HUES64 (cell line): ENCODE measurements at regions not wholly inside any gene's neighbourhood (a gene's known extent, or its start where the extent isn't known, plus 50 kb on each side); places are given as distances from the start of the nearest gene placed in this dataset.

Experiments
- H3K27ac ChIP-seq: 2 replicates; pipeline ENCODE4 v1.7.0; 2013; ENCODE audit warnings: low read depth, low read length, inconsistent platforms
- H3K27me3 ChIP-seq: 2 replicates; pipeline ENCODE4 v1.6.1; 2013; ENCODE audit warnings: mild to moderate bottlenecking, low read length; ENCODE audit not compliant: insufficient read depth
- H3K36me3 ChIP-seq: 2 replicates; pipeline ENCODE4 v1.6.1; 2013; ENCODE audit warnings: mild to moderate bottlenecking, low read length; ENCODE audit not compliant: insufficient read depth
- H3K4me1 ChIP-seq: 2 replicates; pipeline ENCODE4 v1.6.1; 2013; ENCODE audit warnings: mild to moderate bottlenecking, low read length, moderate library complexity; ENCODE audit not compliant: insufficient read depth
- H3K4me3 ChIP-seq: 2 replicates; pipeline ENCODE4 v1.5.1; 2013; ENCODE audit warnings: mild to moderate bottlenecking, low read length, moderate library complexity
- H3K9ac ChIP-seq: 2 replicates; pipeline ENCODE4 v1.6.1; 2013; ENCODE audit warnings: mild to moderate bottlenecking, low read depth, low read length
- H3K9me3 ChIP-seq: 2 replicates; pipeline ENCODE4 v1.6.1; 2013; ENCODE audit warnings: low read depth, low read length; ENCODE audit not compliant: insufficient read depth
- WGBS: fragments of 150-250, 120-280 bp; methylation state at CpG from one replicate; pipeline ENCODE4 v1.1.7; 2013; ENCODE audit warnings: missing lambda C conversion rate; 5-methylcytosine and 5-hydroxymethylcytosine counted together

DNA sequence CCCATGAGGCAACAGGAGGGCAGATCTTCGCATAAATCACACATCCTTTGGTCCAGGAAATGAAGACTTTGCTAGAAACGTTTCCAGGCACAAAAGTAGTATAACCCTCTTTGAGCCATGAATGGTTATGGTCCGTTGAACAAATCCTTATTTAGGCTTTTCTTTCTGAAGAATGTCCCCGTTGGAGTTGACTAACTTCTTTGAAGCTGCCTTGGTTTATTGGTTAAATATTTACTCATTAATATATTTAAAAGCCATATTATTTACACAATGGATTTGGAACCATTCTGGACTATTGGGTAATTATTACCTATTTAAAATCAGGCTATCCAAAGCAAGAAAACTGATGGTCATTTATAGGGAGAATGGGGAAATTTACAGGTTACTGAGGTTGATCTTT is 347.6 kb upstream of the SLC30A5 start:
- Histone ChIP-seq H3K9ac (no peak overlapping the region), H3K36me3 (no peaks in the 10 kb centered on the region), H3K27ac (no peak overlapping the region), H3K4me3 (no peak overlapping the region), H3K27me3 (no peaks in the 10 kb centered on the region), H3K9me3 (no peaks in the 10 kb centered on the region), H3K4me1 (no peaks in the 10 kb centered on the region)
- WGBS = 90% methylated on average over 4 of the region's 4 CpGs

DNA sequence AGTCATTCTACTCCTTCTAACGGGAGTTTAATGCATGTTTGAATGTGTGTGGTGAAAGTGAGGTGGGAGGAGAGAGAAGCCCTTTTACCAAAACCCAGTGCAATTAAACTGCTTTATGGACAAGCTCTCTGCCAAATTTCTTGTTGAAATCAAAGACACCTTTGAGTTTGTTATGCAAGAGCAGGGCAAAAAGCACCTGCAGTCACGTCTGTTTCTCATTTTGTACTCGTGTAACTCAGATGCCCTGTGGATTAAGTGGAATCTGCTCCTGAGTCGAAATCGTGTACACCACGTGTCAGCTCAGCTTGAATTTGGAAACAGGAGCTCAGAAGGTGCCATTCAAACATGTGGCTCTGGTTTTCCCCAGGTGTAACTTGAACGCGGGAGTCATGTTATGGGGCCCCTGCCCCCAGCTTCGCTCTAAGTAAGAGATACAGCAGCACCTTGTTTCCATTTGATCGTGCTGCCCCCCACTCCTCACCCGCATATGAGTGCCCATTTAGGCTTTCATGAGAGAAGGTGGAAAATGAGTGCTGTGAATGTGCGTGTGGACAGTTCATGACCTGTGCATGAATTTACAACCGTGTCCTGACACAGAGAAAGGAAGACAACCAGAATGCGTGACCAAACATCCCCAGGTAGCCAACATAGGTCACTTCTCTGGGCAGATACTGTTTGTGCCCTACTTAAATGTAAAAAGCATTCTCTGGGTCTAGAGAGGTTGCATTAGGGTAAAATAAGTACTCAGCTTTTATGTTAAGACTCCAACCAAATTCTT is 347.0 kb upstream of the SLC30A5 start:
- no peak overlapping the region for H3K4me3 ChIP-seq
- no peaks in the 10 kb centered on the region for H3K27me3 ChIP-seq
- H3K4me1 ChIP-seq = no peaks in the 10 kb centered on the region
- no peaks in the 10 kb centered on the region for H3K36me3 ChIP-seq
- no peak overlapping the region for H3K27ac ChIP-seq
- H3K9ac ChIP-seq = no peak overlapping the region
- WGBS = 94% methylated on average over 14 of the region's 14 CpGs
- H3K9me3 ChIP-seq = no peaks in the 10 kb centered on the region

DNA sequence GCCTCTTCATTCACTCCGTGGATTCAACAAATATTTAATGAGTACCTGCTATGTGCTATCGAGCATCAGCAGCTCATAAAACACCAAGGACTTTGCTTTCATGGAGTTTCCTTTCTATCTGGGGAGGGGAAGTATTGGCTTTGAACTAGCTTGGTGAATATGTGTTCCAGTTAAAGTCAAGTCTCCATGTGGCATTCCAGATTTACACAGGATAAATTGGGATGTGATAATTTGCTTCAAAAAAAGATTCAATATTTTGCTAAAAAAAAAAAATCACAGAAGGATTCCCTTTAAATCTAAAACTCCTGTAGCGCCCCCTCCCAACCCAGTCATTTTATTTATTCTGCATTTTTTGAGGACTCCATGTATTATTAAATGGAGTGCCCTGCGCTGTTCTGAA is 346.3 kb upstream of the SLC30A5 start:
- no peaks in the 10 kb centered on the region for H3K27me3 ChIP-seq
- WGBS = 86% methylated on average over 3 of the region's 4 CpGs
- H3K4me3 ChIP-seq = no peak overlapping the region
- H3K27ac ChIP-seq = no peak overlapping the region
- no peaks in the 10 kb centered on the region for H3K4me1 ChIP-seq
- no peaks in the 10 kb centered on the region for H3K9me3 ChIP-seq
- no peaks in the 10 kb centered on the region for H3K36me3 ChIP-seq
- H3K9ac ChIP-seq = no peak overlapping the region

GRCh38 chr5:68748101-68748500 is 345.7 kb upstream of the SLC30A5 start:
- Histone ChIP-seq H3K4me1 (no peaks in the 10 kb centered on the region), H3K9ac (no peak overlapping the region), H3K36me3 (no peaks in the 10 kb centered on the region), H3K27me3 (no peaks in the 10 kb centered on the region), H3K9me3 (no peaks in the 10 kb centered on the region), H3K4me3 (no peak overlapping the region), H3K27ac (no peak overlapping the region)
- 94% methylated on average over 3 of the region's 3 CpGs for WGBS

DNA sequence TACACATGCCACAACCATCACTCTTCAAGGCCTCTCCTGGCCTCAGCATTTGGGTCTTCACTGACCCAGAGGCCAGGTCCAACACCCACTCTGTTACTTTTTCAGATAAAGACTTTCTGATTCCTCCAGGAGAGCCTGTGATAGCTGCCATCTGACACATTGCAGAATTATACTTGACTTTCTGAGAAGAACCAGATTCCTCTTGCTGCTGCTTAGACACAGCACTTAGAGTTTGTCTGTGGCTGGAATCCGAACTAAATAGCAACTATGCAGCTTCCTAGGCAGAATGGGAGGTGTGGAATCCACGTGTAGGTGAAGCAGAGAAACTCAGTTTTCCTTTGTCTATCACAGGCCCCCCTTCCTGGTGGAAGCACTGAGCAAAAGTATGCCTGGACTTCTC is 344.7 kb upstream of the SLC30A5 start:
- 90% methylated on average over 2 of the region's 2 CpGs for WGBS
- H3K9ac ChIP-seq = no peak overlapping the region
- no peaks in the 10 kb centered on the region for H3K36me3 ChIP-seq
- no peak overlapping the region for H3K27ac ChIP-seq
- H3K9me3 ChIP-seq = no peaks in the 10 kb centered on the region
- no peak overlapping the region for H3K4me3 ChIP-seq
- no peaks in the 10 kb centered on the region for H3K4me1 ChIP-seq
- no peaks in the 10 kb centered on the region for H3K27me3 ChIP-seq

DNA sequence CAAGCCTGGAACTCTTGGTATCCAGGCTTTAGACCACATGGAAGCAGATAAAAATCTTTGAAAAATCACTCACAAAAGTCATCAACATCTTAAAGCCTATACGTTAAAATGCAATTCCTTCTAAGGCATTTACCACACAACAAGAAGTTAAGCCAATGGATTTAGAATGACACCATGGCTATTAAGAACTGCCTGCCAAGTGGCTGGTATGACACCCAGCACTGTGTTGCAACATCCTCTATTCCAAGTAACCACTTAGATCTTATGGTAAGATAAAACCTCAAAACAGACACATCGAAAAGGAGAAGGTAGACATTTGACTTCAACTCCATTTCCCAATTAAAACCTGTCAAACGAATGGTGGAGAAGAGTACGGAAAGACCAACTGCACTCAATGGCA is 344.2 kb upstream of the SLC30A5 start:
- H3K9me3 ChIP-seq = no peaks in the 10 kb centered on the region
- H3K4me3 ChIP-seq = no peak overlapping the region
- no peaks in the 10 kb centered on the region for H3K36me3 ChIP-seq
- no peak overlapping the region for H3K9ac ChIP-seq
- no peak overlapping the region for H3K27ac ChIP-seq
- no peaks in the 10 kb centered on the region for H3K4me1 ChIP-seq
- 96% methylated on average over 4 of the region's 4 CpGs for WGBS
- H3K27me3 ChIP-seq = no peaks in the 10 kb centered on the region

GRCh38 chr5:68751661-68752060 is 342.2 kb upstream of the SLC30A5 start:
- no peak overlapping the region for H3K9ac ChIP-seq
- H3K27me3 ChIP-seq = no peaks in the 10 kb centered on the region
- H3K4me1 ChIP-seq = no peaks in the 10 kb centered on the region
- WGBS = 93% methylated on average over 1 of the region's 3 CpGs
- no peak overlapping the region for H3K27ac ChIP-seq
- H3K4me3 ChIP-seq = no peak overlapping the region
- no peaks in the 10 kb centered on the region for H3K36me3 ChIP-seq
- no peaks in the 10 kb centered on the region for H3K9me3 ChIP-seq

DNA sequence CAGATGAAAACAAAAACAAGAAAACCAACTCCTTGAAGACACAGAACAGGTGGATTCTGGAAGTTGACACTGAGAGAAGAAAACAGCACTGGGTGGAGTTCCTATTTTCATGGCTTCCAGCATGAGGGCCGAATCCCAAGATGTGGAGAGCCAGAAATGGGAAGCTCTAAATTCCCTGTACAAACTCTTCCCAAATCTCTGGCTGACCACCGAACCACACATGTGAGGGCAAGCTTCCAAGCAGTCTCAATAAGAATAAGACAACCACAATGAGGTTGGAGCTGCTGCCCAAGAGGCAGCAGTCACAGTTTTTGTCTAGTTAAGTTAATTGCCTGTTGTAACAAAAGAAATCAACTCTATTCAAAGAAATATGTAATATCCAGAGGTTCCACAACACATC is 339.3 kb upstream of the SLC30A5 start:
- no peak overlapping the region for H3K27ac ChIP-seq
- no peak overlapping the region for H3K9ac ChIP-seq
- 91% methylated on average over 2 of the region's 2 CpGs for WGBS
- H3K36me3 ChIP-seq = no peaks in the 10 kb centered on the region
- H3K9me3 ChIP-seq = no peaks in the 10 kb centered on the region
- no peaks in the 10 kb centered on the region for H3K4me1 ChIP-seq
- H3K27me3 ChIP-seq = no peaks in the 10 kb centered on the region
- H3K4me3 ChIP-seq = no peak overlapping the region

- Histone ChIP-seq H3K4me1 (no peaks in the 10 kb centered on the region), H3K27me3 (no peaks in the 10 kb centered on the region)
Observed at GRCh38 chr5:68755293-68755692, 338.5 kb upstream of the SLC30A5 start.

GRCh38 chr5:68757006-68757405 is 336.8 kb upstream of the SLC30A5 start:
- Histone ChIP-seq H3K4me1 (no peaks in the 10 kb centered on the region), H3K27ac (no peak overlapping the region), H3K36me3 (no peaks in the 10 kb centered on the region), H3K9ac (no peak overlapping the region), H3K4me3 (no peak overlapping the region), H3K27me3 (no peaks in the 10 kb centered on the region), H3K9me3 (no peaks in the 10 kb centered on the region)
- WGBS = 77% methylated on average over 1 of the region's 1 CpG

More at GRCh38 chr5:68755293-68755692, 338.5 kb upstream of the SLC30A5 start:
- no peaks in the 10 kb centered on the region for H3K9me3 ChIP-seq
- no peak overlapping the region for H3K4me3 ChIP-seq
- H3K9ac ChIP-seq = no peak overlapping the region
- H3K27ac ChIP-seq = no peak overlapping the region
- no peaks in the 10 kb centered on the region for H3K36me3 ChIP-seq

- Histone ChIP-seq H3K27me3 (no peaks in the 10 kb centered on the region), H3K9me3 (no peaks in the 10 kb centered on the region), H3K36me3 (no peaks in the 10 kb centered on the region), H3K27ac (no peak overlapping the region), H3K9ac (no peak overlapping the region), H3K4me1 (no peaks in the 10 kb centered on the region), H3K4me3 (no peak overlapping the region)
- 88% methylated on average over 1 of the region's 1 CpG for WGBS
Observed at GRCh38 chr5:68757626-68758212, 336.1 kb upstream of the SLC30A5 start.
